CD4-positive, alpha-beta T cell treated with Interleukin-6 for 4 hours (primary cell): ENCODE measurements at regions not wholly inside any gene's neighbourhood (a gene's known extent, or its start where the extent isn't known, plus 50 kb on each side); places are given as distances from the start of the nearest gene placed in this dataset.
A peak's percentile ranks its signal among the peaks of the same experiment; 100 is the strongest.
"Not testable (repeated sequence)": the region's sequence is repeated elsewhere in the genome, so short reads cannot be mapped to it uniquely, and the experiment has no call there.

Source experiments
- DNase-seq: peaks from one replicate; pipeline ENCODE4 v3.0.0-alpha.2; 2020; ENCODE audit warnings: mixed read lengths

DNA sequence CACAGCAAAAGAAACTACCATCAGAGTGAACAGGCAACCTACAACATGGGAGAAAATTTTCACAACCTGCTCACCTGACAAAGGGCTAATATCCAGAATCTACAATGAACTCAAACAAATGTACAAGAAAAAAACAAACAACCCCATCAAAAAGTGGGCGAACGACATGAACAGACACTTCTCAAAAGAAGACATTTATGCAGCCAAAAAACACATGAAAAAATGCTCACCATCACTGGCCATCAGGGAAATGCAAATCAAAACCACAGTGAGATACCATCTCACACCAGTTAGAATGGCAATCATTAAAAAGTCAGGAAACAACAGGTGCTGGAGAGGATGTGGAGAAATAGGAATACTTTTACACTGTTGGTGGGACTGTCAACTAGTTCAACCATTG is 207.8 kb downstream of the USP6NL start:
- DNase-seq: not testable (repeated sequence)

DNA sequence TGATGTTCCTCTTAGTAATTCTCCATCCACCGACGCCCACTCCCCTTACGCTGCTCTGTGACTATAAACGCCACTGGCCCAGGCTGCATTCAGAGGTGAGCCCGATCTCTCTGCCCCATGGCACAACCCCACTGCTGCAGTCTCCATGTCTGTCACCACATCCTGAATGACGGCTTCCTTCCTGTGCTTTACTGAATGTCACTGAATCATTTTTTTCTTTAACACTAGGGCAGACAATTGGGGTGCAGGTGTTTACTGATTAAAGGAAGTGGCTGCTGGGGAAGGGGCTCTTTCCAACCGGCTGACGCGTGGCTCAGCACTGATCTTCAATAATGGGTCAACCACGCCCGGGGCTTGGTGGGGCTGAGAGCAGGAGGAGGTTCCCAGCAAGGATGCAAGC is 208.3 kb downstream of the USP6NL start:
- peak; percentile 79 for DNase-seq

DNA sequence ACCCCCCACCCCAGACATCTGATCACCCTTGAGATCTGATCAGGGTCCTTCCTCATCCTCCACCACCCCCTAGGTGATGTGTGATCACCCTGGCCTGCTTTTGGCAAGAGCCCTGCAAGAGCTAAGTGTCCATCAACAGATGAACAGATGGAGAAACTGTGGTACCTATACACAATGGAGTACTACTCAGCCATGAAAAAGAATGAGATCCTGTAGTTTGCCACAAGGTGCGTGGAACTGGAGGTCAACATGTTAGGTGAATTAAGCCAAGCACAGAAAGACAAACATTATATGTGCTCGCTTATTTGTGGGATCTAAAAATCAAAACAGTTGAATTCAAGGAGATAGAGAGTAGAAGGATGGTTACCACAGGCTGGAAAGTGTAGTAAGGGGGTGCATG is 209.1 kb downstream of the USP6NL start:
- DNase-seq: no peak

DNA sequence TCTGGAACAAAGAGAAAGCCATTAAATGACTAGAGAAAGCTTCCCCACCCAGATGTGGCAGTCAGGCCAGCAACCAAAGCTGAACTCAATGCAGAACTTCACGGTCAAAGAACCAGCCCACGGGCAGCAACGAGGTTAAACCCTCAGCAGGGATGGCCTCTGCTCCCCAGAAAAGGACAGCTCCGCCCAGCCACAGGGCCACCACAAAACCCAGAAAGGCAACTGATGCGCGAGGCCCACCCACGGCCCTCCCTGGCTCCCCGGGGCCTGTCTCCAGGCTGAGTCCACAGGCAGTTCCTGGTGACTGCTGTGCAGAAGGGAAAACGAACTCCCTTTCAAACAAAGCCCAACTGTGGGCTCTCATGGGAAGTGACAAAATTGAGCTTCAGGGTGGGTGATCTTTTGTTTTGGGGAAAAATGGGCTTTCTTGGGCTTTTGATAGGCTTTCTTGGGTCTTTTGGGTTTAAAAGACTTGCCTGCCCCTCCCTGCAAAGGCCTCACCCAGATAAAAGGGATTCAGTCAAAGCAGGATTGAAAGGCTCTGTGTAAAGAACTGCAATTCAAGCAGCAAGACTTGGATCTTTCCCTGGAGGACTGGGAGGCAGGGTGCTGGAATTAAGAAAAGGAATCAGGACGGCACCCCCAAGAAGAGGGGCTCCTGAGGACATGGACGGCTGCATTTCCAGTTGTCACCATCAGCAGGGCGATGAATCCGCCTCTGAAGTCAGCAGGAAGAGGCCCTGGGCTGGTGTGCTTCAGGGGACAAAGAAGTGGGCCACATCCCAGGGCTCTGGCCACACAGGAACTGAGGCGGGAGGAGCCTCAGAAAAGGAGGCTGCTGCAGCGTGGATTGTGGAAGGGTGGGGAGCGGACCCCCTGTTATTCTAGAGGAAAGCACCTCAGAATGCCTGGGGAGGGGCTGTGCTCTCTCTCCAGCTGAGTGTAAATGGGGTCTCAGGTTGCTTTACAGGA is 209.9 kb downstream of the USP6NL start:
- peak; percentile 50 for DNase-seq

DNA sequence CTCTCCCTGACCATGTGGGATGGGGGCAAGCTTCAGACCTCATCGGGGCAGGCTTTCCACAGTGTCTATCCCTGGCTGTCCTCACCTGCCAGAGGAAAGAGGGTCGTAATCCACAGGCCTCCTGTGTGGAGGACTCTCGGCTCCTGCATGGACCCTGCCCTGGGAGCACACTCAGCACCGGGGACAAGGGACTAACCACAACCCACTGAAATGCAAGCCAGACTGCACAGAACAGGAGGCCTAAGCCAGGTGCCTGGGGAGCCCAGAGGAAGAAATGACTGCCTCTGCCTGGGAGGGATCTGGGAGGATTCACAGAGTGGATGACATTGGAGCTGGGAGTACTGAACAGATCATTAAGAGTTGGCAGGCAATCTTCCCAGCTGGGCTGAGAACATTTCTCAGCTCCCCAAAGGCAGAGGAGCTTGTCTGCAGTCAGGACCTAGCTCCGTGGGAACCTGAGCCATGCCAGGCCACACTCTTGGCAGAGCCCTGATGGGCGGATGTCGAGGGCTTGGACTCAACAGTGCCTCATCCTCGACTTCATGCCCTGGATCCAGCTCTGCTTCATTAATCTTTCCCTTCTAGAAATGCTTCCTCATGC is 213.4 kb downstream of the USP6NL start:
- DNase-seq: no peak

DNA sequence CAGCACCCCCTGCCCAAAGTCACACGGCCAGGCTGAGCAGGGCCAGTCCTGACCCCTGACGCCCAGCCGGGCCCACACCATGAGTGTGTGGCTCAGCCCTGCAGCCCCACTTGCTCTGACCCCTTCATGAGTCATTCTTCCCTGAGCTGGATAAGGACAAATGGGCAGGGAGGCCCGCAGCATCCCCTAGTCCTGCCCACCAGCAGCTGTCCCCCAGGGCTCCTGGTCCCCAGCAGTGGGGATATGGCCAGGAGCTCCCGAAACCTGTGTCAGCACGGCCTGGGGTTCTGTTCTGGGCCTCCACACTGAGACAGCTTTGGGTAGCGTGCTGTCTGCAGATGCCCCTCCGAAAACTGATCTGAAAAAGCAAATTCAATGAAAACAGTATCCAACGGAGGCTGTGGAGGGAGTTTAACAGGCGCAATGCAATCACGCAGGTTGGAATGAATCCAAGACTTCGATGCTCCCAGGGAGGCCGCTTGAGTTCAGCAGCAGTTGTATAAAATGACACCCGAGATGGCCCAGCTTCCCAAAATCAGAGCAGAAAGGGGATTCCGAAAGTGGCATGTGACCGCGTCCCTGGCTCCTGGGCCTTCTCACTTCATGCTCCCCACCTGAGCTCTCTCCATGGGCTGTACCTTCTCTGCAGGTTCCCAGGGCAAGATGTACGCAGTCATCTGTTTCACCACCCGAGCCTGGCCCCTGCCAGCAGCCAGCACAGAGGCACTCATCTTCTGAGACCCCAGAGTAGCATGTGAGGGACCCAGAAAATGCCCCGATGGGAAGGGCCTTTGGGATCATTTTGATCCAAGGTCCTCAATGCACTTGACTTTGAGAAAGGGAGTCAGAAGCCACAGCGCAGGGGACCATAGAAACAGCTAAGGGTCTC is 214.1 kb downstream of the USP6NL start:
- no peak for DNase-seq

DNA sequence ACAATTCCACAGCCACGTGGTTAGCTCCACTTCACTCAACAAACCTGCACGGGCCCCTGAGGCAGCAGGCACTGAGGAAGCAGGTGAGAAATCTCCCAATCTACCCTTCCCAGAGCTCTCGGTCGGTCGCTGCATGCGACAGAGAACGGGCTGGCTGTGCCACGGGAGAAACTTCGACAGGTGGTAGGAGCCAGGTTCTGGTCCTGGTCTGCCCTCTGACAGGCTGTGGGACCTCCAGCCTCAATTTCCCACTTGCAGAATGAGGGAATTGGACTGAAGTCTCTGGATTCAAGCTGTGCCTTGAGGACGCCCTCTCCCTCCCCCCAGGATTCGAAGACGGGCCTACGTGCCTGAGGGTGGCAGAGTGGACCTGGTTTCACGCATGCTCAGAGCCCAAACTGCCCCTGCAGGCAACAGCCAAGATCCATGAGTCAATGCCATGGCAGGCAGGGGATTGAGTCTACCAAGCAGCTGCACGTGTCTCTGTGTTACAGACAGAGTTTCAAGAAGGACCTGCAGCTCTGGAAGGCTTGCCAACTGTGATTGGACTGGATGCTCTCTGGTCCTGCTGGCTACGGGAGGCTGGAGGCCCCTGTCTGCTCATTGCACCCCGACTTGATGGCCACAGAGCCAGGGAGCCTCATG is 215.0 kb downstream of the USP6NL start:
- DNase-seq: no peak

DNA sequence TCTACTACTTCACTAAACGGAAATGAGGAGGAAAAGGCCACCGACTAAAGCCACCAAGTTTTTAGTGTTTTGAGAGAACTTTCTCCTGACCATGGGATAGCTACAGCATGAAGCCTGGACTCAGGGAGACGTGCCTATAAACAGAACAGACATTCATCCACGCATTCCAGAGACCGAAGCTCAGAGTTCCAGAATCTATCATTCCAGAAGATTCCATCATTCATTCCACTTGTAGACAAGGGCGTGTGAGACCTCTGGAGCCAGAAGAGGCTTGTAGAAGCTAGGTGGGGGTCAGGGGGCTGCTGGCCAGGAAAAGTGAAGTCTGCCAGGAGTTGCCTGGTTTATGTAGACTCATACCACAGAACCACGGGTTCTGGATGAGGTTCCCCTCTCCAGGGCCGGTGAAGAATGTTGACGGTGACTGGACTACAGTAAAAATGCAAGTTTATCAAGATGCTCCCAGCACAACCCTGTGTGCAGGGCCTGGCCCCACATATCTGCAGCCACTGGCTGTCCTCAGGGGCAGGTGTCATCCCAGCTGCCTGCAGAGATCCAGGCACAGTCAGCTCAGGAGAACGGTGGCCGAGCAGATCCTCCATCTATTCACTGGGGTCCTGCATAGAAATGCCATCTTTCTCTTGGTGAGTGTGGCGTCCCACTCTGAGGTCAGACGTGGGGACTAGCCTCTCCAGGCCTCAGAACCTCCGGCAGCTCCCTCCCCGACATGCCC is 215.7 kb downstream of the USP6NL start:
- DNase-seq: no peak

DNA sequence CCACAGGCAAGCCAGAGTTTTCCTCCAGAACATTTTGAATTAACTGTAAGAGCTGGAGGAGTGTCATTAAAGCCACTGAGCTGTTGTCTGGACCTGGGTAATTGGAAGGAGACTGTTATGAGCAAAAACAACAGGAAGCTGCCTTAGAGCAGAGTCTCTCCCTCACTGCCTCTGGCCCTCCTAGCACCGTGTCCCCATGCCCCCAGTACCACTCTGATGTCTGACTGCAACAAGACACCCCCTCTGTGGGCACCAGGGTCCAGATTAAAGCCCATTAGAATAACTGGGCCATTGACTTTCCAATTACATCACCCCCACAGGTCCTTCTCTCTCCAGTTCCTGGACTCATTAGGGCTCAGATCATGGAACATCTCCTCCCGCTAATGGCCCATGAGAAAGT is 216.3 kb downstream of the USP6NL start:
- DNase-seq: no peak

DNA sequence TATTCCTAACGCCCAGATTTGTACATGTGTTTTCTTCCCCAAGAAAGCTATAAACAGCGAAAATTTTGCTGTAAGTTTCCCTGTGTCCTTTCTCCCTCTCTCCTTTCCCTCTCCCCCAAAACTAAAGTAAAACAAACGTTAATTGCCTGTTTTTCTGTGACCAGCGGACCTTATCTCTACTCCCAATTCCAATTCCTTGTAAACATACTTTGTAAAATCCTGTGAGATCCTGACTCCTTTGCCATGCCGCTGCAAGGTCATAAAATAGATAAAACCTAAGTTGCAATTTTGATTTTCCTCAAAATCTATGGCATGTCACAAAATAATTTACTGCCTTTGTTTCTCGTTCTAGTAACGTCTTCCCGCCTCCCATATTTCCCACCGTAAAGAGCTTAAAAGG is 217.6 kb downstream of the USP6NL start:
- no peak for DNase-seq

DNA sequence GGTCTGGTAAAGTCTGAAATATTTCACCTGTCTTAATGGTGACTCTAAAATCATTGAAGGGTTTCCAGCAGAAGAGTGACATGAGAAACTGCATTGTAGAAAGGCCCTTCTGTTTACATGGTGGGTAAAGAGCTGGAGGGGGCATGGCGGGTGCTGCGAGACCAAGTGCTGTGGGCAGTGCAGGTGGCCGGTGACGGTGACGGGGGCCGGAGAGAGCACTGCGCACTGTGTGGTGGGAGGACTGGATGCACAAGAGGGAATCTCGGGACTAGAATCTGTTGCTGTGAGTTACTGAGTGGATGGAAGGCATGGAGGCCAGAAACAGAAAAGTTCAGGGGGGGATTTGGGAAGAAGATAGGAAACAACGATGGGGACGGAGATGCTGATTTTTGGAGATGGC is 218.7 kb downstream of the USP6NL start:
- no peak for DNase-seq

DNA sequence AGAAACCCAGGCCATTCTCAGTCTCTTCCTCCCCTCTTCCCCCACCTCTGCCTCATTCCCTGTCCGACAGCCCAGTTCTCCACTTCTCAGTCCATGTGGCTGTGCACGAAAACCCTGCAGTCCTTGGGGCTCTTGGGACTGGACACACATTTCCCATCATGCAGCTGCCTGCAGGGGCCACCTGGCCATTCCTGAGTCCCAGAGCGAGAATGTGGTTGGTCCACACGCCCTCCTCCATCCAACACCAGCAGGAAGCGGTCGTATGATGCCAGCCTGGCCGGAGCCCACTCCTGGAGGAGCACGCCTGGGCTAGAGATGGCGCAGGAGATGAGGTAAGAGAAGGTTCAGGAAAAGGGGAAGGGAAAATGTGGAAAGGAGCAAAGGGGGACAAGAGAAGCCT is 222.5 kb downstream of the USP6NL start:
- no peak for DNase-seq

DNA sequence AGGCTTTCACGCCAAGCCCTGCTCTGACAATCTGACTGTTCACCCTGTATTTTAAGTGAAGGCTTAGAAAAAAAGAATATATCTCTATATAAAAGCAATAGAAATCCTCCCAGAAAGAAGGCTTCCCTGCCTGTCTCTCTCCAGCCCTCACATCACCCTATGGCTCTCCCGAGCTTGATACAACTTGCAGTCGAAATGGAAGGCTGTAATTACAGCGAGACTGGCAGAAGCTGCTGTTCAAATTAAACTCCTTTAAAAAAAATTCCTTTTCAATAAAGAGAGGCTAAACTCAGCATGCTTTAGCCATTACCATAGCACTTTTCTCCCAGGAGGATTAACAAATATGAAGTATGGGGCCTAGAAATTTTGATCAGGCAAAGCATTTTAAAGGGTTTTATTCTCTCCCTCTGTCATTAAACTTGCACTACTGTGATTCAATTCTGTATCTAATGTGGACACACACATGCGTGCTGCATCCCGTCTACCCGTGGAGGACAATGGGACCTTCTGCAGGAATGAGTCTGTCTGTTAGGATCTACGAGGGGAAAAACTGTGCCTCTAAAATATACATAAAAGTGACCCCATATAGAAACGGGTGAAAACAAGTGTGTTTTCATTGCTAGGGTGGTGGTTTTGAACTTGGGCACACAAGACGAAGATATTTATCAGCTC is 223.8 kb downstream of the USP6NL start:
- no peak for DNase-seq

DNA sequence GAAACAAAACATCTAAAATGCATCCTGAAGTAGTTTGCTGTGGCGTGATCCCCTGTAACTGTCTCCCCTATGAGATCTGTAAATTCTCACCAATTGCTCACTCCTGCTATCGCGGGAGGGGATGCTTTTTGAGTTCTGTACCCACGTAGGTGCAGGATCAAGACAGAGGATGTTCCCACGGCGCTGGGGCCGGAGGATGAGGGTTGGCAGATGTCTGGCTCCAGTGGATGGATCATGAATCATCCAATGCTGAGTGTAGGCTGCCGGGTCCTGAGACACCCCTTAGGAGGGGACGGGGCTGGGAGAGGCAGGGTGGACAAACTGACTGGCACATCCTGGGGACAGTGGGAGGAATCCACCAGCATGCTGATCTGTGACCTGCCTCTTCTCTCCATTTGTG is 224.4 kb downstream of the USP6NL start:
- no peak for DNase-seq
